IMR-90 (cell line): ENCODE measurements at regions not wholly inside any gene's neighbourhood (a gene's known extent, or its start where the extent isn't known, plus 50 kb on each side); places are given as distances from the start of the nearest gene placed in this dataset.

Source experiments
- ATAC-seq: fragments of 200-7000 bp; cut with Tn5 transposase; 2 replicates; pipeline ENCODE4 v1.9.1; 2020; ENCODE audit warnings: low read depth, mild to moderate bottlenecking, moderate library complexity
- BruUV-seq: library from RNA; stranded (reverse); fragments of 400-500 nt; replicated peaks from 2 replicates; lab custom pipeline; 2021; lab: Mats Ljungman, UMichigan
- CTCF ChIA-PET: fragments of 300-600 bp; formaldehyde crosslinking; extraction: SDS; loops from one replicate; lab custom pipeline; 2021; ENCODE audit warnings: antibody characterized with exemption; lab: Yijun Ruan, JAX
- POLR2A ChIA-PET: fragments of 300-600 bp; sonication (Branson Sonifier 250); formaldehyde crosslinking; loops from one replicate; lab custom pipeline; 2022; ENCODE audit warnings: antibody characterized with exemption; ENCODE audit not compliant: unreplicated experiment; lab: Charles Lee
- DNase-seq: peaks from one replicate; pipeline ENCODE4 v3.0.0; 2013
- H2AFZ ChIP-seq: replicated peaks from 2 replicates; pipeline ENCODE3; 2013; ENCODE audit warnings: low read length, mild to moderate bottlenecking; ENCODE audit not compliant: poor library complexity
- H2AK5ac ChIP-seq: 2 replicates; pipeline ENCODE4 v1.6.1; 2013; ENCODE audit warnings: low read depth, low read length, inconsistent platforms
- H2AK9ac ChIP-seq: replicated peaks from 2 replicates; pipeline ENCODE3; 2013; ENCODE audit warnings: mild to moderate bottlenecking, low read depth, low read length, moderate library complexity; ENCODE audit not compliant: poor library complexity
- H2BK120ac ChIP-seq: 2 replicates; pipeline ENCODE4 v1.6.1; 2013; ENCODE audit warnings: low read depth, low read length, inconsistent platforms
- H2BK15ac ChIP-seq: 3 replicates; pipeline ENCODE4 v1.6.1; 2013; ENCODE audit warnings: low read depth, low read length, inconsistent platforms
- H2BK20ac ChIP-seq: 2 replicates; pipeline ENCODE4 v1.6.1; 2013; ENCODE audit warnings: low read depth, mild to moderate bottlenecking, inconsistent platforms, low read length, moderate library complexity
- H2BK5ac ChIP-seq: 2 replicates; pipeline ENCODE4 v1.6.1; 2013; ENCODE audit warnings: mild to moderate bottlenecking, low read depth, low read length, inconsistent platforms; ENCODE audit not compliant: poor library complexity, severe bottlenecking
- H3K14ac ChIP-seq: replicated peaks from 2 replicates; pipeline ENCODE4 v1.6.1; 2013; ENCODE audit warnings: low read depth, low read length, inconsistent platforms
- H3K18ac ChIP-seq: 2 replicates; pipeline ENCODE4 v1.6.1; 2013; ENCODE audit warnings: low read depth, low read length, control low read depth
- H3K23ac ChIP-seq: 2 replicates; pipeline ENCODE4 v1.6.1; 2013; ENCODE audit warnings: low read depth, low read length, inconsistent platforms
- H3K27ac ChIP-seq: 2 replicates; pipeline ENCODE4 v1.5.1; 2013; ENCODE audit warnings: mild to moderate bottlenecking, control low read depth, low read length; ENCODE audit not compliant: insufficient read depth
- H3K27me3 ChIP-seq: 2 replicates; pipeline ENCODE4 v1.6.1; 2013; ENCODE audit warnings: low read length; ENCODE audit not compliant: control insufficient read depth, insufficient read depth
- H3K36me3 ChIP-seq: 2 replicates; pipeline ENCODE4 v1.6.1; 2013; ENCODE audit warnings: low read length, mixed read lengths; ENCODE audit not compliant: control insufficient read depth, insufficient read depth
- H3K4ac ChIP-seq: 2 replicates; pipeline ENCODE4 v1.6.1; 2013; ENCODE audit warnings: low read depth, low read length, inconsistent platforms
- H3K4me1 ChIP-seq: 2 replicates; pipeline ENCODE4 v1.6.1; 2013; ENCODE audit warnings: low read length, mixed read lengths; ENCODE audit not compliant: control insufficient read depth, insufficient read depth
- H3K4me2 ChIP-seq: 2 replicates; pipeline ENCODE4 v1.6.1; 2013; ENCODE audit warnings: low read depth, mild to moderate bottlenecking, control low read depth, low read length, moderate library complexity
- H3K4me3 ChIP-seq: 2 replicates; pipeline ENCODE4 v1.5.1; 2013; ENCODE audit warnings: low read depth, mild to moderate bottlenecking, control low read depth, low read length, moderate library complexity; ENCODE audit not compliant: insufficient read depth
- H3K56ac ChIP-seq: 2 replicates; pipeline ENCODE4 v1.6.1; 2013; ENCODE audit warnings: low read length, inconsistent platforms; ENCODE audit not compliant: insufficient read depth; ENCODE audit errors: extremely low read depth
- H3K79me1 ChIP-seq, 2 experiments: 2 replicates each; pipeline ENCODE4 v1.6.1; 2013; ENCODE audit warnings: low read length in 2 of 2, inconsistent platforms in 1 of 2, low read depth in 1 of 2
- H3K9ac ChIP-seq: 2 replicates; pipeline ENCODE4 v1.6.1; 2013; ENCODE audit warnings: low read depth, low read length, control low read depth
- H3K9me1 ChIP-seq: 2 replicates; pipeline ENCODE4 v1.6.1; 2013; ENCODE audit warnings: low read length, inconsistent platforms; ENCODE audit not compliant: insufficient read depth
- H3K9me3 ChIP-seq: 2 replicates; pipeline ENCODE4 v1.6.1; 2013; ENCODE audit warnings: low read length; ENCODE audit not compliant: control insufficient read depth, insufficient read depth
- H4K20me1 ChIP-seq: 2 replicates; pipeline ENCODE4 v1.6.1; 2013; ENCODE audit warnings: low read length, inconsistent platforms; ENCODE audit not compliant: insufficient read depth
- H4K5ac ChIP-seq: 2 replicates; pipeline ENCODE4 v1.6.1; 2013; ENCODE audit warnings: mild to moderate bottlenecking, low read depth, low read length, control low read depth
- H4K8ac ChIP-seq, 2 experiments: 2 replicates each; pipeline ENCODE4 v1.6.1; 2013; ENCODE audit warnings: low read depth in 2 of 2, low read length in 2 of 2, control low read depth in 1 of 2, inconsistent platforms in 1 of 2
- H4K91ac ChIP-seq: 2 replicates; pipeline ENCODE4 v1.6.1; 2013; ENCODE audit warnings: low read depth, low read length, inconsistent platforms; ENCODE audit not compliant: insufficient read depth
- ELK1 ChIP-seq: fragments of 150-350 bp; IDR thresholded peaks from 2 replicates; pipeline ENCODE4 v1.6.1; 2016; ENCODE audit warnings: low read depth, mild to moderate bottlenecking, low read length, moderate library complexity, borderline replicate concordance
- FOS ChIP-seq: fragments of 150-350 bp; IDR thresholded peaks from 2 replicates; pipeline ENCODE4 v1.6.1; 2016; ENCODE audit warnings: low read depth, low read length
- MAFK ChIP-seq: IDR thresholded peaks from 2 replicates; pipeline ENCODE4 v1.6.1; 2012; ENCODE audit warnings: low read depth, low read length, improper control_type of control experiment
- NFE2L2 ChIP-seq: fragments of 150-350 bp; IDR thresholded peaks from 2 replicates; pipeline ENCODE4 v1.6.1; 2016; ENCODE audit warnings: low read depth, mild to moderate bottlenecking, low read length
- WGBS, 2 experiments: methylation state at CpG; one replicate each; pipeline versions ENCODE4 v1.1.5 to v1.1.7; 2013; ENCODE audit warnings: missing lambda C conversion rate in 2 of 2; ENCODE audit not compliant: insufficient read length in 1 of 2; ENCODE audit errors: extremely low coverage in 2 of 2; 5-methylcytosine and 5-hydroxymethylcytosine counted together
- dilution Hi-C: fragments of 300-500 bp; cut with HindIII; formaldehyde crosslinking; loops from one replicate; pipeline ENCODE4 v1.14.3; 2018; ENCODE audit warnings: low sequenced_read_pairs; ENCODE audit not compliant: unreplicated experiment
- in situ Hi-C: fragments of 300-500 bp; cut with MboI; formaldehyde crosslinking; loops from 3 replicates; pipeline ENCODE4 v1.14.3; 2019; ENCODE audit warnings: low sequenced_read_pairs, inconsistent platforms, mixed read lengths
- intact Hi-C: fragments of 100-400 bp; cut with micrococcal nuclease; formaldehyde crosslinking; loops from 2 replicates; pipeline ENCODE4 v1.10.0; 2022

DNA sequence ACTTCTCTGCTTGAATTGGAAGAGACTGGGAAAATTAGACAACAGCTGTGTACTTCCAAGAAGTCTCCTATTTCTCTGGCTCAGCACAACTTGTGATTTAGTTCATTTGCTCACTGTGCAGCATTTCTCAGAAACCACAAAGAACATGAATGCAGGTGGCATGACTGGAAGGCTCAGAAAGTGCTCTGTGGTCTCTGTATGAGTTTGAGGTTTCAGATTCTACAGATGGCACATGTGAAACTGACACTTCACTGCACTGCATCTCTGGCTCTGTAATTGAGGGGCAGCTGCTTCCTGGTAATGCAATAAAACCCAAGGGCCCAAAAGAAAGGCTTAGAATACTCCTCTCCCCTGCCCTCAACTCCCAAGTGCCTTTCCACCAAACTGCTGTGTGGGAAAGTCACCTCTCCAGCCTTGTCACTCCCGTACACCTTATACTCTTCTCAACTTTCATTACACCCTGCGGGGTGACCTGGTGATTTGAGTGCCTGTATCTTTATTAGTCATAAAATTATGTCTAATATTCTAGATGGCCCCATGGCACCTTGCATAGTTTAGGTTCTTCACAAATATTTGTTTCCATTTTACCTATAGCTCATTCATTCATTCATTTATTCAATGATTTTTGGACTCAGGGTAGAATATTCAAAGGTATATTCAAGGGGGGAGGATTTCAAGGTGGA lies 82.5 kb downstream of the ESM1 start:
- Histone ChIP-seq H3K36me3 (no peaks in the 10 kb centered on the region), H2AK5ac (peak overlapping the region; percentile 20; the same call in 1 of the 2 replicates), H3K9me3 (no peaks in the 10 kb centered on the region), H2BK5ac (no peak overlapping the region), H3K18ac (0 out of 2 replicates have a peak overlapping the region, but pooled peaks have one; percentile 26), H3K9me1 (0 out of 2 replicates have a peak, but pooled peaks cover 3% of the 10 kb centered on the region), H2BK120ac (peak overlapping the region; percentile 32; the same call in 1 of the 2 replicates), H2BK15ac (0 out of 3 replicates have a peak overlapping the region, but pooled peaks have one; percentile 57), H3K4me2 (no peak overlapping the region), H2AFZ (no peak overlapping the region), H3K4me1 (peaks cover 13% of the 10 kb centered on the region), H2AK9ac (no peak overlapping the region), H3K14ac (no peak overlapping the region; the same call in 1 of the 2 replicates), H4K5ac (no peak overlapping the region), H3K79me1 (no peaks in the 10 kb centered on the region), H3K4me3 (no peak overlapping the region), H2BK20ac (no peak overlapping the region), H3K27ac (no peak overlapping the region), H3K4ac (peak overlapping the region; percentile 2; the same call in 1 of the 2 replicates), H3K56ac (no peak overlapping the region), H3K27me3 (no peaks in the 10 kb centered on the region; the same call in 1 of the 2 replicates), H3K23ac (no peak overlapping the region), H4K20me1 (0 out of 2 replicates have a peak, but pooled peaks cover 4% of the 10 kb centered on the region), H4K91ac (no peak overlapping the region), H3K9ac (no peak overlapping the region), H4K8ac (no peak overlapping the region)
- peak; percentile 41 for DNase-seq
- CTCF ChIA-PET, result interaction anchor here (2.1 kb wide), 1 partner anchor 244 kb away, joined by 5 read pairs; no protein-coding TSS in a partner anchor
- BruUV-seq, result no TSS peak
- intact Hi-C loops (loop anchor here (5.0 kb wide), 1 partner anchor 461 kb away; no protein-coding TSS in a partner anchor), dilution Hi-C loops (no loop called here), in situ Hi-C loops (no loop called here)
- ATAC-seq, result no peak
- no peak for TF ChIP-seq FOS
- TF ChIP-seq NFE2L2, result no peak
- no peak for TF ChIP-seq ELK1
- TF ChIP-seq MAFK, result no peak
- POLR2A ChIA-PET, result no interaction called here
- no CpG with 5 or more reads among the region's 2 CpGs for WGBS, 2 experiments
